ENCODE measurements at regions not wholly inside any gene's neighbourhood (a gene's known extent, or its start where the extent isn't known, plus 50 kb on each side); places are given as distances from the start of the nearest gene placed in this dataset.

DNA sequence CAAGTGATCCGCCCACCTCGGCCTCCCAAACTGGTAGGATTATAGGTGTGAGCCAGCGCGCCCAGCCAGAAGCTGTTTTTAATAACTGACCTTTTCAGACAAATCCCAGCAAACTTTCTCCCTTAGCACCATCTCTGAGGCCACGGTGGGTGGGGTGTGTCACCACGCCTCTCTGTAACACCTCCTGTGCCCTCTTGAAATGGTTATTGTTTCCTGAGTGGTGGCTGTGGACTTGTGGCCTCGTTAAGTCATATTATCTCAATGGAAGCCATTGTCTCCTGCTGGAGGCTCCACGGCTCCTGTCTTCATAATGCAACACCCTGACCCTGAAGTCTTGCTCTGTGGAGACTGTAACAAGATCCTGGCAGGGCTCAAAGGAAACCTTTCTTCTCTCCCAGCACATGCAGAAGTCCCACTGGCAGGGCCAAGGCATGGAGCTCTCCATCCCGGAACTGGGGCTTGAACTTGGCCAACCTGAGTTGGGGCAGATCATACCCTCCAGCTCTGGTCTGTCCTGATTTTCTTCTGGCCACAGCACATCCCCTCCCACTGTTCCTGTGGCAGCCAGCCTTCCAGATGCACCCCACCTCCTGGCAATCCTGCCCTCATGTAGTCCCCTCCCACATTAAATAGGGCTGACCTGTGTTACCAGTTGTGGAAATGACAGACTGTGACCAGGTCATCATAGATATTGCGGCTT is 81.1 kb downstream of the SNX5 start:
- Histone ChIP-seq H3K23ac (ENCODE audit: insufficient read length) (no peak overlapping the region), H2BK120ac (replicated peaks; ENCODE audit: low read depth, low read length) (no peak overlapping the region), H3K27me3 (replicated peaks in 1 of 4; ENCODE audit: control insufficient read depth in 3 of 4, extremely low read depth in 1 of 4, insufficient read depth in 3 of 4, low read length in 3 of 4) (no peaks in the 10 kb centered on the region), H2BK12ac (ENCODE audit: low read depth, low read length) (peak overlapping the region; percentile 12; the same call in 1 of the 2 replicates), H3K18ac (ENCODE audit: extremely low read depth, low read length) (peak overlapping the region; percentile 6; the same call in 1 of the 2 replicates), H2AK5ac (ENCODE audit: low read depth, low read length) (no peak overlapping the region), H4K91ac (replicated peaks; ENCODE audit: insufficient read length, low read length) (no peak overlapping the region), H2AFZ (ENCODE audit: low read length) (no peak overlapping the region), H3K9ac (replicated peaks in 1 of 4; ENCODE audit: extremely low read depth in 1 of 4, low read depth in 3 of 4, low read length in 3 of 4) (no peak overlapping the region), H3K9me3 (ENCODE audit: insufficient read depth in 2 of 2, low read depth in 1 of 2, low read length in 1 of 2) (peaks cover 15 to 17% of the 10 kb centered on the region in 2 experiments; a peak in 3 of 4 replicates), H3K27ac (ENCODE audit: low read depth, low read length) (no peak overlapping the region), H3K79me1 (ENCODE audit: low read depth, low read length) (no peaks in the 10 kb centered on the region; the same call in 1 of the 2 replicates), H4K5ac (ENCODE audit: insufficient read length, low read depth, low read length) (no peak overlapping the region), H3K4ac (replicated peaks; ENCODE audit: insufficient read length, low read depth, low read length) (no peak overlapping the region), H3K79me2 (ENCODE audit: control insufficient read depth in 1 of 2, insufficient read depth in 2 of 2, low read length in 2 of 2) (no peaks in the 10 kb centered on the region), H3K23me2 (ENCODE audit: low read depth, low read length) (no peaks in the 10 kb centered on the region), H3K4me2 (ENCODE audit: insufficient read depth in 1 of 2, low read depth in 2 of 2, low read length in 2 of 2) (no peak overlapping the region), H2BK20ac (ENCODE audit: low read length) (no peak overlapping the region; the same call in 1 of the 2 replicates), H3K4me3 (ENCODE audit: extremely low read depth in 1 of 4, insufficient read depth in 2 of 4, low read depth in 3 of 4, low read length in 4 of 4) (no peak overlapping the region), H2BK15ac (ENCODE audit: low read length) (0 out of 2 replicates have a peak overlapping the region, but pooled peaks have one; percentile 29), H3K14ac (ENCODE audit: insufficient read length) (no peak overlapping the region), H3K4me1 (replicated peaks in 1 of 4; ENCODE audit: control insufficient read depth in 3 of 4, insufficient read depth in 4 of 4, low read length in 3 of 4) (peaks cover 3 to 9% (median 4%) of the 10 kb centered on the region in 4 experiments), H3K36me3 (ENCODE audit: control insufficient read depth in 2 of 4, insufficient read depth in 4 of 4, low read length in 3 of 4) (no peaks in the 10 kb centered on the region), H2BK5ac (ENCODE audit: low read depth, low read length) (no peak overlapping the region), H4K20me1 (replicated peaks in 1 of 2; ENCODE audit: control insufficient read depth in 1 of 2, insufficient read depth in 2 of 2, low read length in 2 of 2) (no peaks in the 10 kb centered on the region), H3K56ac (replicated peaks; ENCODE audit: insufficient read length, low read depth, low read length) (no peak overlapping the region), H4K8ac (ENCODE audit: extremely low read depth, insufficient read depth, low read length) (no peak overlapping the region)
- DNase-seq (ENCODE audit: low read depth in 1 of 2, low spot score in 2 of 2) (no peak), FAIRE-seq (no peak)
- 85% methylated on average over 10 of the region's 10 CpGs; no CpG with 5 or more reads in 1 of the 2 experiments for WGBS, 2 experiments (ENCODE audit: extremely low coverage in 1 of 2, insufficient coverage in 1 of 2, insufficient read length in 1 of 2, insufficient replicate concordance in 2 of 2, low coverage in 1 of 2, low lambda C conversion rate in 2 of 2, missing lambda C conversion rate in 1 of 2)
- CTCF ChIA-PET (ENCODE audit: partially characterized antibody) = interaction anchor here (0.6 to 2.4 kb wide), 2 partner anchors 10 to 87 kb away, joined by 3 to 10 read pairs; no protein-coding TSS in a partner anchor
- POLR2A ChIA-PET (ENCODE audit: partially characterized antibody) = no interaction called here
- TF ChIP-seq ASH2L (IDR thresholded peaks at IDR 0.05; ENCODE audit: low read length) (no peak), ATF3 (IDR thresholded peaks at IDR 0.05; ENCODE audit: insufficient read depth, low read depth, low read length) (no peak), SP4 (IDR thresholded peaks at IDR 0.05; ENCODE audit: low read length) (no peak), ZNF274 (IDR thresholded peaks at IDR 0.05; ENCODE audit: borderline replicate concordance, extremely low read depth, low read length) (no peak), RNF2 (IDR thresholded peaks at IDR 0.05; ENCODE audit: borderline replicate concordance, low read depth, low read length, missing control alignments, poor library complexity, severe bottlenecking) (no peak), PHF8 (conservative IDR thresholded peaks at IDR 0.05; ENCODE audit: low read depth, low read length) (no peak), EP300 (IDR thresholded peaks at IDR 0.05; ENCODE audit: borderline replicate concordance in 1 of 2, low read depth in 2 of 2, low read length in 2 of 2) (no peak), TAF1 (IDR thresholded peaks at IDR 0.05; ENCODE audit: low read depth, low read length) (no peak), SRF (IDR thresholded peaks at IDR 0.05; ENCODE audit: low read depth, low read length) (no peak), CHD1 (IDR thresholded peaks at IDR 0.05; ENCODE audit: low read depth, low read length) (no peak), POLR2A (IDR thresholded peaks at IDR 0.05; ENCODE audit: control extremely low read depth in 1 of 2, low read depth in 2 of 2, low read length in 2 of 2) (no peak), SAP30 (IDR thresholded peaks at IDR 0.05; ENCODE audit: insufficient read depth, insufficient replicate concordance, low read length) (no peak)

All from H1 (cell line).